Mesendoderm (in vitro differentiated cells): ENCODE measurements at regions not wholly inside any gene's neighbourhood (a gene's known extent, or its start where the extent isn't known, plus 50 kb on each side); places are given as distances from the start of the nearest gene placed in this dataset.

Source experiments
- DNase-seq: peaks from one replicate; pipeline ENCODE4 v3.0.0; 2013
- H2AK5ac ChIP-seq: 2 replicates; pipeline ENCODE4 v1.6.1; 2013; ENCODE audit warnings: low read length, inconsistent platforms
- H2BK120ac ChIP-seq: 2 replicates; pipeline ENCODE4 v1.6.1; 2013; ENCODE audit warnings: low read depth, mild to moderate bottlenecking, low read length, moderate library complexity, mixed read lengths
- H2BK15ac ChIP-seq: replicated peaks from 2 replicates; pipeline ENCODE4 v1.6.1; 2013; ENCODE audit warnings: low read depth, mild to moderate bottlenecking, moderate library complexity
- H2BK5ac ChIP-seq: 2 replicates; pipeline ENCODE4 v1.6.1; 2013; ENCODE audit warnings: low read length, inconsistent platforms
- H3K18ac ChIP-seq: 2 replicates; pipeline ENCODE4 v1.6.1; 2013; ENCODE audit warnings: mild to moderate bottlenecking, low read length, mixed read lengths
- H3K23ac ChIP-seq: one replicate; pipeline ENCODE4 v1.6.1; 2013; ENCODE audit warnings: low read length
- H3K27ac ChIP-seq: 2 replicates; pipeline ENCODE4 v1.5.1; 2013; ENCODE audit warnings: low read depth, mild to moderate bottlenecking, inconsistent platforms, low read length, moderate library complexity
- H3K27me3 ChIP-seq: 2 replicates; pipeline ENCODE4 v1.6.1; 2013; ENCODE audit warnings: low read length, control low read depth, mild to moderate bottlenecking, inconsistent platforms; ENCODE audit not compliant: insufficient read depth, poor library complexity
- H3K36me3 ChIP-seq: 2 replicates; pipeline ENCODE4 v1.6.1; 2013; ENCODE audit warnings: low read length, inconsistent platforms; ENCODE audit not compliant: control insufficient read depth, insufficient read depth
- H3K4ac ChIP-seq: one replicate; pipeline ENCODE4 v1.6.1; 2013; ENCODE audit warnings: low read depth, mild to moderate bottlenecking, low read length, moderate library complexity
- H3K4me1 ChIP-seq: 2 replicates; pipeline ENCODE4 v1.6.1; 2013; ENCODE audit warnings: low read depth, low read length, inconsistent platforms; ENCODE audit not compliant: control insufficient read depth
- H3K4me2 ChIP-seq: 2 replicates; pipeline ENCODE4 v1.6.1; 2013; ENCODE audit warnings: low read length
- H3K4me3 ChIP-seq: 2 replicates; pipeline ENCODE4 v1.5.1; 2013; ENCODE audit warnings: mild to moderate bottlenecking, low read length
- H3K56ac ChIP-seq: one replicate; pipeline ENCODE4 v1.6.1; 2013; ENCODE audit warnings: low read length
- H3K79me1 ChIP-seq: 2 replicates; pipeline ENCODE4 v1.6.1; 2013; ENCODE audit warnings: low read length, inconsistent platforms
- H3K79me2 ChIP-seq: 2 replicates; pipeline ENCODE4 v1.6.1; 2013; ENCODE audit warnings: mild to moderate bottlenecking, low read length; ENCODE audit not compliant: control insufficient read depth, insufficient read depth
- H3K9ac ChIP-seq: 2 replicates; pipeline ENCODE4 v1.6.1; 2013; ENCODE audit warnings: low read length, inconsistent platforms
- H4K5ac ChIP-seq: one replicate; pipeline ENCODE4 v1.6.1; 2013; ENCODE audit warnings: low read length
- H4K8ac ChIP-seq: one replicate; pipeline ENCODE4 v1.6.1; 2013; ENCODE audit warnings: low read depth, mild to moderate bottlenecking, control low read depth, low read length, moderate library complexity
- WGBS: extraction: QIAGEN DNeasy Blood & Tissue Kit; methylation state at CpG from one replicate; pipeline ENCODE4 v1.1.7; 2013; ENCODE audit warnings: low lambda C conversion rate, missing lambda C conversion rate; ENCODE audit not compliant: insufficient coverage; ENCODE audit errors: extremely low coverage; 5-methylcytosine and 5-hydroxymethylcytosine counted together

- no peak overlapping the region for H3K27ac ChIP-seq
- no peak overlapping the region for H2BK5ac ChIP-seq
- H3K56ac ChIP-seq = no peak overlapping the region
- no peak overlapping the region for H4K5ac ChIP-seq
- no peak overlapping the region for H3K4ac ChIP-seq
- H2BK15ac ChIP-seq = no peak overlapping the region
- H3K4me2 ChIP-seq = no peak overlapping the region
- no peak overlapping the region for H2AK5ac ChIP-seq
- no peaks in the 10 kb centered on the region for H3K79me2 ChIP-seq
- no peak overlapping the region for H3K4me3 ChIP-seq
- no peak overlapping the region for H3K23ac ChIP-seq
- DNase-seq = no peak
- H3K9ac ChIP-seq = no peak overlapping the region
- H4K8ac ChIP-seq = no peak overlapping the region
- no CpG with 5 or more reads among the region's 7 CpGs for WGBS
- H3K36me3 ChIP-seq = no peaks in the 10 kb centered on the region
- no peak overlapping the region for H3K18ac ChIP-seq
- no peaks in the 10 kb centered on the region for H3K79me1 ChIP-seq
- no peaks in the 10 kb centered on the region for H3K27me3 ChIP-seq
- H3K4me1 ChIP-seq = peaks cover 2% of the 10 kb centered on the region
- H2BK120ac ChIP-seq = no peak overlapping the region
These were observed 99.1 kb downstream of the PJA1 start for GRCh38 chrX:69066021-69066757.

- no peaks in the 10 kb centered on the region for H3K79me1 ChIP-seq
These were observed 99.8 kb downstream of the PJA1 start for GRCh38 chrX:69065451-69065850.

DNA sequence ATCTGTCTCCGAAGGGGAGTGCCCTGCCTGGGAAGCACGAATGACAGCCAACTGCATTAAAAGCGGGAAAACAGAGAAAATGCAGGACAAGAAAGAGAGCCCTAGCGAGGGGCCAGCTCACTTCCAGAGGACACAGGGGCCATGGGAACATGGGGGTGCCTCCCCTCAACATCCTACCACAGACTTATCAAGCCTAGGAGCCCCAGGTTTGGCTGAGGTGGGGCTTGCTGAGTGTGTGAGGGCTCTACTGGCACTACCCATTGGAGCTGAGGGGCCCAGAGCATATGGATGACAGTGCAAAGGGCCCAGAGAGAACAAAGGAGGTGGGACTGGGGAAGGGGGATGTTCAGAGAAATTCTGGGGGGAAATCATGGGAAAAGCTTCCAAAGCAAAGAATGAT, 101.8 kb downstream of the PJA1 start:
- Histone ChIP-seq H3K9ac (no peak overlapping the region), H3K18ac (no peak overlapping the region), H3K23ac (no peak overlapping the region), H3K27ac (no peak overlapping the region), H4K5ac (no peak overlapping the region), H3K27me3 (no peaks in the 10 kb centered on the region), H2AK5ac (no peak overlapping the region), H3K79me2 (no peaks in the 10 kb centered on the region), H3K79me1 (no peaks in the 10 kb centered on the region), H3K56ac (no peak overlapping the region), H3K4me1 (peaks cover 2% of the 10 kb centered on the region), H2BK120ac (no peak overlapping the region), H2BK5ac (no peak overlapping the region), H3K4me3 (no peak overlapping the region), H4K8ac (no peak overlapping the region), H3K4me2 (no peak overlapping the region), H3K36me3 (no peaks in the 10 kb centered on the region), H3K4ac (no peak overlapping the region), H2BK15ac (no peak overlapping the region)
- no CpG with 5 or more reads among the region's 4 CpGs for WGBS
- no peak for DNase-seq

More at GRCh38 chrX:69065451-69065850, 99.8 kb downstream of the PJA1 start:
- H3K23ac ChIP-seq = no peak overlapping the region
- DNase-seq = no peak
- WGBS = no CpG with 5 or more reads among the region's 1 CpG
- H2BK5ac ChIP-seq = no peak overlapping the region
- H3K4me1 ChIP-seq = peaks cover 2% of the 10 kb centered on the region
- no peak overlapping the region for H3K4me3 ChIP-seq
- no peak overlapping the region for H2BK120ac ChIP-seq
- H2AK5ac ChIP-seq = no peak overlapping the region
- no peaks in the 10 kb centered on the region for H3K27me3 ChIP-seq
- no peak overlapping the region for H4K5ac ChIP-seq
- H3K4ac ChIP-seq = no peak overlapping the region
- no peak overlapping the region for H4K8ac ChIP-seq
- H3K27ac ChIP-seq = no peak overlapping the region
- H3K36me3 ChIP-seq = no peaks in the 10 kb centered on the region
- no peak overlapping the region for H3K18ac ChIP-seq
- no peak overlapping the region for H3K4me2 ChIP-seq
- no peaks in the 10 kb centered on the region for H3K79me2 ChIP-seq
- no peak overlapping the region for H2BK15ac ChIP-seq
- H3K9ac ChIP-seq = no peak overlapping the region
- no peak overlapping the region for H3K56ac ChIP-seq

- Histone ChIP-seq H2BK15ac (no peak overlapping the region), H2AK5ac (no peak overlapping the region), H3K79me2 (no peaks in the 10 kb centered on the region)
These were observed 102.8 kb downstream of the PJA1 start for GRCh38 chrX:69062493-69062892.

DNA sequence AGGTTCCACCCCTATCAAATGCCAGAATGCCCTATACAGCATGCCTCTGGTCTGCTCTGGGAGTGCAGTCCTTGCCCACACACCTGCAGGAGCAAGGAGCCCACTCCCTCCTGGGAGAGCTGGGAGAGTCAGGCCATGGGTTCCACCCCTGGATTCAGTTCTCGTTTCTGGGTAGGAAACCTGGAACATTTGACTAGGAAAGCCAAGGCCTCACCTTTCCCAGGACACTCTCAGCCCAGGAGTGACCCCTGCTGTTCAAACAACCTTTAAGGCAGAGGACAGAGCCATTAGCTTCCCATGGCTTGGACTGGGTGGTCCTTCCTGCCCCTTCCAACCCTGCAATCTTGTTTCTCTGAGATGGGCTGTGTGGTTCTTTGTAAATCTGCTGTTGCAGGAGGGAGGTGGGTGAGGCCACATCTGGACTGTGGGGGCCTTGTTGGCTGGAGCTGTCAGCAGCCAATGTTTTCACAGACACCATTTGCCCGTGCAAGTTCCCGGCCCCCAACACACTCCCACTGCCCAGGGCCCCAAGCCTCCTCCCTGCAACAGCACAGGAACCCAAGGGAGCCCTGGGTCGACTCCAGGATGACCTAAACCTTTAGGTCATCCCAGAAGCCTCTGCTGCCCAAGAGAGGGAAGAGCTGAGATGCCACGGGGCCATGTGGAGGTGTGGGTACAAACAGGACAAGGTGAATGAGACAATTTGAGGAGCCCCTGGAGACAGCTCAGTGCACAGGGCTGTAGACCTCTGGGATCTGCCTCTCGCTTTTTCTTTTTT, 104.4 kb downstream of the PJA1 start:
- Histone ChIP-seq H3K23ac (no peak overlapping the region), H3K36me3 (no peaks in the 10 kb centered on the region), H4K5ac (no peak overlapping the region), H3K56ac (peak overlapping the region; percentile 34), H2AK5ac (no peak overlapping the region), H3K18ac (no peak overlapping the region), H3K79me2 (no peaks in the 10 kb centered on the region), H4K8ac (no peak overlapping the region), H2BK120ac (no peak overlapping the region), H2BK15ac (no peak overlapping the region), H2BK5ac (no peak overlapping the region), H3K9ac (no peak overlapping the region), H3K4ac (no peak overlapping the region), H3K27ac (no peak overlapping the region), H3K4me1 (no peaks in the 10 kb centered on the region), H3K79me1 (no peaks in the 10 kb centered on the region), H3K4me3 (no peak overlapping the region), H3K4me2 (no peak overlapping the region), H3K27me3 (no peaks in the 10 kb centered on the region)
- no CpG with 5 or more reads among the region's 6 CpGs for WGBS
- peak; percentile 76 for DNase-seq

More at GRCh38 chrX:69062493-69062892, 102.8 kb downstream of the PJA1 start:
- H3K23ac ChIP-seq = no peak overlapping the region
- no peak overlapping the region for H3K18ac ChIP-seq
- H3K4me3 ChIP-seq = no peak overlapping the region
- no peak overlapping the region for H4K8ac ChIP-seq
- H3K27ac ChIP-seq = no peak overlapping the region
- no peaks in the 10 kb centered on the region for H3K27me3 ChIP-seq
- no peak overlapping the region for H2BK5ac ChIP-seq
- H3K36me3 ChIP-seq = no peaks in the 10 kb centered on the region
- no peak overlapping the region for H4K5ac ChIP-seq
- no peak for DNase-seq
- peaks cover 2% of the 10 kb centered on the region for H3K4me1 ChIP-seq
- no peak overlapping the region for H3K9ac ChIP-seq
- no peaks in the 10 kb centered on the region for H3K79me1 ChIP-seq
- WGBS = no CpG with 5 or more reads among the region's 4 CpGs
- H2BK120ac ChIP-seq = no peak overlapping the region
- no peak overlapping the region for H3K56ac ChIP-seq
- no peak overlapping the region for H3K4me2 ChIP-seq
- no peak overlapping the region for H3K4ac ChIP-seq
